ENCODE measurements at regions not wholly inside any gene's neighbourhood (a gene's known extent, or its start where the extent isn't known, plus 50 kb on each side); places are given as distances from the start of the nearest gene placed in this dataset.

GRCh38 chr10:25817200-25817599 is 116.8 kb upstream of the MYO3A start:
- TF ChIP-seq CTCF (IDR thresholded peaks at IDR 0.05; ENCODE audit: partially characterized antibody, unreplicated experiment), result no peak
- Mint-ChIP-seq H3K4me3 (ENCODE audit: unreplicated experiment) (no peak overlapping the region), H3K4me1 (ENCODE audit: low read depth, unreplicated experiment) (no peaks in the 10 kb centered on the region), H3K27ac (ENCODE audit: unreplicated experiment) (no peak overlapping the region), H3K27me3 (ENCODE audit: unreplicated experiment) (no peaks in the 10 kb centered on the region), H3K9me3 (ENCODE audit: unreplicated experiment) (no peaks in the 10 kb centered on the region), H3K36me3 (ENCODE audit: unreplicated experiment) (no peaks in the 10 kb centered on the region)
- DNase-seq, result no peak

- DNase-seq, result no peak
- no peak overlapping the region for H3K4me3 Mint-ChIP-seq (ENCODE audit: unreplicated experiment)
- H3K9me3 Mint-ChIP-seq (ENCODE audit: unreplicated experiment), result no peaks in the 10 kb centered on the region
- no peaks in the 10 kb centered on the region for H3K4me1 Mint-ChIP-seq (ENCODE audit: low read depth, unreplicated experiment)
- TF ChIP-seq CTCF (IDR thresholded peaks at IDR 0.05; ENCODE audit: partially characterized antibody, unreplicated experiment), result no peak
- no peak overlapping the region for H3K27ac Mint-ChIP-seq (ENCODE audit: unreplicated experiment)
- H3K36me3 Mint-ChIP-seq (ENCODE audit: unreplicated experiment), result no peaks in the 10 kb centered on the region
- no peaks in the 10 kb centered on the region for H3K27me3 Mint-ChIP-seq (ENCODE audit: unreplicated experiment)
Measured at GRCh38 chr10:25818751-25819150, 115.3 kb upstream of the MYO3A start.

- no peaks in the 10 kb centered on the region for H3K27me3 Mint-ChIP-seq (ENCODE audit: unreplicated experiment)
- no peaks in the 10 kb centered on the region for H3K4me1 Mint-ChIP-seq (ENCODE audit: low read depth, unreplicated experiment)
- H3K36me3 Mint-ChIP-seq (ENCODE audit: unreplicated experiment), result no peaks in the 10 kb centered on the region
Measured at GRCh38 chr10:25820472-25820871, 113.6 kb upstream of the MYO3A start.

GRCh38 chr10:25820874-25821273 is 113.2 kb upstream of the MYO3A start:
- Mint-ChIP-seq H3K9me3 (ENCODE audit: unreplicated experiment) (no peaks in the 10 kb centered on the region), H3K36me3 (ENCODE audit: unreplicated experiment) (no peaks in the 10 kb centered on the region), H3K27me3 (ENCODE audit: unreplicated experiment) (no peaks in the 10 kb centered on the region), H3K27ac (ENCODE audit: unreplicated experiment) (no peak overlapping the region), H3K4me3 (ENCODE audit: unreplicated experiment) (no peak overlapping the region), H3K4me1 (ENCODE audit: low read depth, unreplicated experiment) (no peaks in the 10 kb centered on the region)
- no peak for DNase-seq
- TF ChIP-seq CTCF (IDR thresholded peaks at IDR 0.05; ENCODE audit: partially characterized antibody, unreplicated experiment), result no peak

More at GRCh38 chr10:25820472-25820871, 113.6 kb upstream of the MYO3A start:
- no peak for TF ChIP-seq CTCF (IDR thresholded peaks at IDR 0.05; ENCODE audit: partially characterized antibody, unreplicated experiment)
- no peak overlapping the region for H3K4me3 Mint-ChIP-seq (ENCODE audit: unreplicated experiment)
- H3K27ac Mint-ChIP-seq (ENCODE audit: unreplicated experiment), result no peak overlapping the region
- no peak for DNase-seq
- H3K9me3 Mint-ChIP-seq (ENCODE audit: unreplicated experiment), result no peaks in the 10 kb centered on the region

- Mint-ChIP-seq H3K27me3 (ENCODE audit: unreplicated experiment) (no peaks in the 10 kb centered on the region), H3K9me3 (ENCODE audit: unreplicated experiment) (no peaks in the 10 kb centered on the region), H3K36me3 (ENCODE audit: unreplicated experiment) (no peaks in the 10 kb centered on the region), H3K4me1 (ENCODE audit: low read depth, unreplicated experiment) (no peaks in the 10 kb centered on the region), H3K4me3 (ENCODE audit: unreplicated experiment) (no peak overlapping the region), H3K27ac (ENCODE audit: unreplicated experiment) (no peak overlapping the region)
- no peak for TF ChIP-seq CTCF (IDR thresholded peaks at IDR 0.05; ENCODE audit: partially characterized antibody, unreplicated experiment)
- DNase-seq, result no peak
Measured at GRCh38 chr10:25824050-25824449, 110.0 kb upstream of the MYO3A start.

All from glutamatergic neuron (in vitro differentiated cells).